Chondrocyte (in vitro differentiated cells): ENCODE measurements at regions not wholly inside any gene's neighbourhood (a gene's known extent, or its start where the extent isn't known, plus 50 kb on each side); places are given as distances from the start of the nearest gene placed in this dataset.

Source experiments
- DNase-seq: peaks from one replicate; pipeline ENCODE4 v3.0.0; 2021; ENCODE audit warnings: mixed read lengths, low spot score
- H3K27ac Mint-ChIP-seq: one replicate; pipeline ENCODE4 v1.8.0; 2021; ENCODE audit warnings: mild to moderate bottlenecking, moderate library complexity, mixed read lengths; ENCODE audit not compliant: unreplicated experiment
- H3K27me3 Mint-ChIP-seq: 2 replicates; pipeline ENCODE4 v1.8.0; 2021; ENCODE audit warnings: low read depth, mixed read lengths
- H3K36me3 Mint-ChIP-seq: 2 replicates; pipeline ENCODE4 v1.8.0; 2021; ENCODE audit warnings: low read depth, mixed read lengths
- H3K4me1 Mint-ChIP-seq: 2 replicates; pipeline ENCODE4 v1.8.0; 2021; ENCODE audit warnings: low read depth, mild to moderate bottlenecking, mixed read lengths
- H3K4me3 Mint-ChIP-seq: one replicate; pipeline ENCODE4 v1.8.0; 2021; ENCODE audit warnings: mild to moderate bottlenecking, moderate library complexity, mixed read lengths; ENCODE audit not compliant: unreplicated experiment
- H3K9me3 Mint-ChIP-seq: 2 replicates; pipeline ENCODE4 v1.8.0; 2021; ENCODE audit warnings: low read depth, mixed read lengths
- CTCF ChIP-seq: fragments of 200-600 bp; sonication (generic); IDR thresholded peaks from 2 replicates; pipeline ENCODE4 v1.5.0; 2021; ENCODE audit warnings: antibody characterized with exemption, mild to moderate bottlenecking, moderate library complexity

DNA sequence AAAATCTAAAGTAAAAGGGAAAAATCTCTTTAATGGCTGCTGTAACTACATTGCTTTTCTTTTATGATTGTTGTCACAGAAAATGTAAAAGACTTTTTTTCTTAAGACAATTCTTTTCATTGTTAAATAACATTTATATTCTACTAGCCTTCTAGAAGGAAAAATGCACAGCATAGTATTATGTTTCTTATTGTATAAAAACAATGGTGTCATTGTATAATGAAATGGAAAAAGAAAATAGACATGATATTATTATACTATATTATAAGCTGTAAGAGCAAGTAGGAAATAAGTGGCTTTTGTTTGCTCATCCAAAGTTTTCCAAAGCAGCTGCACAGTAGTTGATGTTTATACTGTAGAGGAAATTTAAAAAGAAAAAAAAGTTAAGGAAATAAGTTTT lies 1021.7 kb downstream of the EFNA5 start:
- Mint-ChIP-seq H3K9me3 (peaks cover 21% of the 10 kb centered on the region), H3K4me1 (no peaks in the 10 kb centered on the region), H3K27me3 (no peaks in the 10 kb centered on the region), H3K36me3 (peaks cover 4% of the 10 kb centered on the region), H3K4me3 (no peak overlapping the region), H3K27ac (no peak overlapping the region)
- no peak for TF ChIP-seq CTCF
- no peak for DNase-seq

DNA sequence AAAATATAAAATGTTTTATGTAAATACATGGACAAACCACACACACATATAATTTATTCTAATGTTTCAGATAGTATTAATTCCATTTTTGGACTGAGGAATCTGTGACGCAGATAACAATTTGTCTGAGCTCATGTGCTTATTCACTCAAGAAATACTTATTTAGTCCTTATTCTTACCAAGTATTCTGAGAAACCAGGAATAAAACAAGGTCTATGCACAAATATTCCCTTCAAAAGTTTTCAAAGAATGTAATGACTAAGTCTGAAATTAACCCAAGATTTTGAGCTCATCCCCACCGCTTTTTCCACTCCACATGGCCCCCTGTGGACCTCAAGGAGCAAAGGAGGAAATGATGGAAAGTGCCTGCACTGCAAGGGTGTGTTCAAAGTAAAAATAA lies 1022.3 kb downstream of the EFNA5 start:
- Mint-ChIP-seq H3K27ac (no peak overlapping the region), H3K9me3 (peaks cover 17% of the 10 kb centered on the region)

DNA sequence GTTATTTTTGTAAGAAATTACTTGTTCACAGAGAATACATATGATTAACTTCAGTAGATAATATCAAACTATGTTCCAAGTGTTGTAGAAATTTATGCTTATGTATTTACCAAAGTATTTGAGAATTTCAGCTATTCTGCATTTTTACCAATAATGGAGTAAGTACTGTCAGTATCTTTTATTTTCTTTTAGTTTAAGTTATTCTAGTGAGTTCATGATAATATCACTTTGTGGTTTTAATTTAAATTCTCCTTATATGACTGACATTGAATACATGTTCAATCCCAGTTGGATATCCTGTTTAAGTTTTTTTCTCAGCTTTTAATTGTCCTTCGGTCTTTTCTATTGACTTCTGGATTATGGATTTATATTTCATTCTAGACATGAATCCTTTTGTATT lies 1024.6 kb downstream of the EFNA5 start:
- Mint-ChIP-seq H3K9me3 (no peaks in the 10 kb centered on the region), H3K36me3 (no peaks in the 10 kb centered on the region), H3K4me1 (no peaks in the 10 kb centered on the region), H3K27me3 (no peaks in the 10 kb centered on the region), H3K27ac (no peak overlapping the region), H3K4me3 (no peak overlapping the region)
- no peak for TF ChIP-seq CTCF
- DNase-seq: no peak

More for the DNA sequence above, 1022.3 kb downstream of the EFNA5 start:
- no peak for TF ChIP-seq CTCF
- Mint-ChIP-seq H3K27me3 (no peaks in the 10 kb centered on the region), H3K4me1 (no peaks in the 10 kb centered on the region), H3K4me3 (no peak overlapping the region), H3K36me3 (peaks cover 2% of the 10 kb centered on the region)
- no peak for DNase-seq

- peaks cover 3% of the 10 kb centered on the region for H3K9me3 Mint-ChIP-seq
- H3K27ac Mint-ChIP-seq: no peak overlapping the region
- TF ChIP-seq CTCF: no peak
- no peak for DNase-seq
- H3K27me3 Mint-ChIP-seq: no peaks in the 10 kb centered on the region
- peaks cover 1% of the 10 kb centered on the region for H3K36me3 Mint-ChIP-seq
- no peak overlapping the region for H3K4me3 Mint-ChIP-seq
- H3K4me1 Mint-ChIP-seq: peaks cover 3% of the 10 kb centered on the region
These were observed 1030.2 kb downstream of the EFNA5 start for GRCh38 chr5:106640511-106640910.

DNA sequence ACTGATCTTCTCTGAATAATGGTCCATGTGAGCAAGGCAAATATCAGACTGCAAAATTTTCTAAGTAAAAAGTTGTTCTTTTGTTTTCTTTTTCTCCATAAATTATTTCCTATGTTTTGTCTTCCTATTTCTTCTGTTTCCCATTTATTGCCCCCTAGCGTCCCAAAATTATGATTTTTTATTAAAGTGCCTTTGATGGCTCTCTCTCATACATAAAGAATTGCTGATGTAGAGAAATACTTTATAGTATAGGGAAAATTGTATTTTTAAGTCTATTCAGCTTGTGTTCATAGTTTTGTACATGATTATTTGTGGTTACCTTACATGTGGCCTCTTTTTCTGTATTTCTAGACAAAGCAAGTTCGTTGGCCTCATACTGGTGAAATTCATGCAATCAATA lies 1031.2 kb downstream of the EFNA5 start:
- Mint-ChIP-seq H3K27ac (no peak overlapping the region), H3K27me3 (no peaks in the 10 kb centered on the region), H3K9me3 (peaks cover 3% of the 10 kb centered on the region), H3K4me3 (no peak overlapping the region), H3K36me3 (peaks cover 1% of the 10 kb centered on the region), H3K4me1 (peaks cover 5% of the 10 kb centered on the region)
- TF ChIP-seq CTCF: peak; percentile 32
- DNase-seq: no peak
